ENCODE measurements at regions not wholly inside any gene's neighbourhood (a gene's known extent, or its start where the extent isn't known, plus 50 kb on each side); places are given as distances from the start of the nearest gene placed in this dataset.

GRCh38 chr6:163709693-163710092 is 295.2 kb downstream of the QKI start:
- TF ChIP-seq POLR2A (IDR thresholded peaks at IDR 0.05; ENCODE audit: low read depth, low read length) (no peak), CTCF (conservative IDR thresholded peaks at IDR 0.05; ENCODE audit: low read depth, low read length) (no peak), MAZ (IDR thresholded peaks at IDR 0.05; ENCODE audit: borderline replicate concordance, low read depth, low read length) (no peak), NFE2L2 (IDR thresholded peaks at IDR 0.05; ENCODE audit: low read depth, low read length) (no peak), MXI1 (IDR thresholded peaks at IDR 0.05; ENCODE audit: borderline replicate concordance, low read depth, low read length) (no peak), RFX5 (IDR thresholded peaks at IDR 0.05; ENCODE audit: low read depth, low read length) (no peak)

Data from IMR-90 (cell line).